H1 (cell line): ENCODE measurements at regions not wholly inside any gene's neighbourhood (a gene's known extent, or its start where the extent isn't known, plus 50 kb on each side); places are given as distances from the start of the nearest gene placed in this dataset.

ENCODE experiments used
- CTCF ChIA-PET: fragments of 300-600 bp; sonication (Branson Sonifier 250); formaldehyde crosslinking; loops from one replicate; lab custom pipeline; 2021; ENCODE audit not compliant: partially characterized antibody; lab: Charles Lee
- POLR2A ChIA-PET: fragments of 300-600 bp; sonication (Branson Sonifier 250); formaldehyde crosslinking; loops from one replicate; lab custom pipeline; 2021; ENCODE audit warnings: inconsistent platforms; ENCODE audit not compliant: partially characterized antibody; lab: Charles Lee
- DNase-seq, 2 experiments: peaks; one replicate each; pipeline versions ENCODE4 v3.0.0 to v3.0.0-alpha.2; 2010 to 2022; ENCODE audit warnings: low spot score in 2 of 2, low read depth in 1 of 2, mixed read lengths in 1 of 2
- FAIRE-seq: peaks from 2 replicates; lab custom pipeline; 2011; peaks lifted over from hg19 to GRCh38; lab: Jason Lieb, UNC
- H2AFZ ChIP-seq: 2 replicates; pipeline ENCODE4 v1.8.1; 2012; ENCODE audit warnings: low read length, inconsistent platforms
- H2AK5ac ChIP-seq: 2 replicates; pipeline ENCODE4 v1.6.1; 2013; ENCODE audit warnings: low read depth, low read length
- H2BK120ac ChIP-seq: replicated peaks from 2 replicates; pipeline ENCODE3; 2013; ENCODE audit warnings: low read depth, low read length, inconsistent platforms
- H2BK12ac ChIP-seq: 2 replicates; pipeline ENCODE4 v1.6.1; 2013; ENCODE audit warnings: low read depth, low read length
- H2BK15ac ChIP-seq: 2 replicates; pipeline ENCODE4 v1.6.1; 2013; ENCODE audit warnings: low read length
- H2BK20ac ChIP-seq: 2 replicates; pipeline ENCODE4 v1.6.1; 2013; ENCODE audit warnings: low read length
- H2BK5ac ChIP-seq: 2 replicates; pipeline ENCODE4 v1.6.1; 2013; ENCODE audit warnings: low read depth, low read length
- H3K14ac ChIP-seq: 2 replicates; pipeline ENCODE4 v1.6.1; 2013; ENCODE audit warnings: inconsistent platforms; ENCODE audit not compliant: insufficient read length
- H3K18ac ChIP-seq: 2 replicates; pipeline ENCODE4 v1.6.1; 2013; ENCODE audit warnings: low read length; ENCODE audit errors: extremely low read depth
- H3K23ac ChIP-seq: 2 replicates; pipeline ENCODE4 v1.6.1; 2013; ENCODE audit warnings: inconsistent platforms; ENCODE audit not compliant: insufficient read length
- H3K23me2 ChIP-seq: 2 replicates; pipeline ENCODE4 v1.6.1; 2013; ENCODE audit warnings: low read depth, low read length
- H3K27ac ChIP-seq: 2 replicates; pipeline ENCODE4 v1.6.1; 2011; ENCODE audit warnings: low read depth, low read length, inconsistent platforms
- H3K27me3 ChIP-seq, 4 experiments: replicated peaks in 1 of 4; 1 replicate in 1 of 4; 2 replicates in 3 of 4; pipeline versions ENCODE4 v1.6.1 to v1.8.1; 2011 to 2013; ENCODE audit warnings: low read length in 3 of 4, mild to moderate bottlenecking in 3 of 4, inconsistent platforms in 2 of 4, mixed read lengths in 2 of 4, moderate library complexity in 1 of 4; ENCODE audit not compliant: control insufficient read depth in 3 of 4, insufficient read depth in 3 of 4; ENCODE audit errors: extremely low read depth in 1 of 4
- H3K36me3 ChIP-seq, 4 experiments: 2 replicates each; pipeline versions ENCODE4 v1.6.1 to v1.8.1; 2011 to 2013; ENCODE audit warnings: mild to moderate bottlenecking in 4 of 4, low read length in 3 of 4, moderate library complexity in 2 of 4, control low read depth in 1 of 4, inconsistent platforms in 1 of 4; ENCODE audit not compliant: insufficient read depth in 4 of 4, control insufficient read depth in 2 of 4
- H3K4ac ChIP-seq: replicated peaks from 2 replicates; pipeline ENCODE3; 2013; ENCODE audit warnings: low read length, low read depth, mixed read lengths, inconsistent platforms; ENCODE audit not compliant: insufficient read length
- H3K4me1 ChIP-seq, 4 experiments: replicated peaks in 1 of 4; 1 replicate in 1 of 4; 2 replicates in 3 of 4; pipeline versions ENCODE4 v1.6.1 to v1.8.1; 2011 to 2013; ENCODE audit warnings: low read length in 3 of 4, inconsistent platforms in 2 of 4, mixed read lengths in 1 of 4; ENCODE audit not compliant: insufficient read depth in 4 of 4, control insufficient read depth in 3 of 4
- H3K4me2 ChIP-seq, 2 experiments: 2 replicates each; pipeline versions ENCODE4 v1.6.1 to v1.8.1; 2011 to 2013; ENCODE audit warnings: low read depth in 2 of 2, low read length in 2 of 2, control low read depth in 1 of 2, inconsistent platforms in 1 of 2, mild to moderate bottlenecking in 1 of 2; ENCODE audit not compliant: insufficient read depth in 1 of 2
- H3K4me3 ChIP-seq, 4 experiments: fragments of 200-600, 300-600 bp in 1 of 4; sonication (generic), shearing (Covaris generic), sonication (Bioruptor Twin) in 1 of 4; 2 replicates each; pipeline versions ENCODE4 v1.5.1 to v1.8.1; 2011 to 2016; ENCODE audit warnings: low read length in 4 of 4, low read depth in 3 of 4, control low read depth in 2 of 4, inconsistent platforms in 2 of 4, mild to moderate bottlenecking in 2 of 4, mixed read lengths in 1 of 4, moderate library complexity in 1 of 4; ENCODE audit not compliant: insufficient read depth in 2 of 4; ENCODE audit errors: extremely low read depth in 1 of 4
- H3K56ac ChIP-seq: replicated peaks from 2 replicates; pipeline ENCODE3; 2013; ENCODE audit warnings: low read depth, mild to moderate bottlenecking, mixed read lengths, low read length, inconsistent platforms; ENCODE audit not compliant: insufficient read length
- H3K79me1 ChIP-seq: 2 replicates; pipeline ENCODE4 v1.6.1; 2013; ENCODE audit warnings: low read depth, low read length, control low read depth
- H3K79me2 ChIP-seq, 2 experiments: 2 replicates each; pipeline versions ENCODE4 v1.6.1 to v1.8.1; 2012 to 2013; ENCODE audit warnings: low read length in 2 of 2, mild to moderate bottlenecking in 2 of 2, inconsistent platforms in 1 of 2; ENCODE audit not compliant: insufficient read depth in 2 of 2, control insufficient read depth in 1 of 2
- H3K9ac ChIP-seq, 4 experiments: replicated peaks in 1 of 4; 1 replicate in 1 of 4; 2 replicates in 3 of 4; pipeline versions ENCODE4 v1.6.1 to v1.8.1; 2011 to 2013; ENCODE audit warnings: low read depth in 3 of 4, low read length in 3 of 4, control low read depth in 2 of 4, mild to moderate bottlenecking in 2 of 4, moderate library complexity in 2 of 4, inconsistent platforms in 1 of 4; ENCODE audit errors: extremely low read depth in 1 of 4
- H3K9me3 ChIP-seq, 2 experiments: 2 replicates each; pipeline versions ENCODE4 v1.6.1 to v1.8.1; 2012 to 2013; ENCODE audit warnings: mild to moderate bottlenecking in 2 of 2, moderate library complexity in 2 of 2, control low read depth in 1 of 2, inconsistent platforms in 1 of 2, low read depth in 1 of 2, low read length in 1 of 2, mixed read lengths in 1 of 2; ENCODE audit not compliant: insufficient read depth in 2 of 2
- H4K20me1 ChIP-seq, 2 experiments: replicated peaks in 1 of 2; 2 replicates each; pipeline versions ENCODE3 to v1.8.1; 2011 to 2013; ENCODE audit warnings: inconsistent platforms in 2 of 2, low read length in 2 of 2, mild to moderate bottlenecking in 1 of 2; ENCODE audit not compliant: insufficient read depth in 2 of 2, control insufficient read depth in 1 of 2
- H4K5ac ChIP-seq: 2 replicates; pipeline ENCODE4 v1.6.1; 2013; ENCODE audit warnings: low read length, low read depth, mixed read lengths, inconsistent platforms; ENCODE audit not compliant: insufficient read length
- H4K8ac ChIP-seq: 2 replicates; pipeline ENCODE4 v1.8.0; 2013; ENCODE audit warnings: mild to moderate bottlenecking, moderate library complexity, low read length, inconsistent platforms; ENCODE audit not compliant: insufficient read depth; ENCODE audit errors: extremely low read depth
- H4K91ac ChIP-seq: replicated peaks from 2 replicates; pipeline ENCODE3; 2013; ENCODE audit warnings: low read length, mixed read lengths, inconsistent platforms; ENCODE audit not compliant: insufficient read length
- BCL11A ChIP-seq, 2 experiments: IDR thresholded peaks; one replicate each; pipeline ENCODE4 v1.6.1; 2011; ENCODE audit warnings: low read depth in 2 of 2, low read length in 2 of 2, mild to moderate bottlenecking in 2 of 2
- CEBPB ChIP-seq: IDR thresholded peaks from 2 replicates; pipeline ENCODE4 v1.6.1; 2012; ENCODE audit warnings: low read depth, low read length
- CHD1 ChIP-seq: IDR thresholded peaks from 2 replicates; pipeline ENCODE4 v1.6.1; 2012; ENCODE audit warnings: low read depth, low read length, improper control_type of control experiment
- CREB1 ChIP-seq: IDR thresholded peaks from 2 replicates; pipeline ENCODE4 v1.6.1; 2012; ENCODE audit warnings: inconsistent platforms
- HDAC6 ChIP-seq: IDR thresholded peaks from one replicate; pipeline ENCODE4 v1.7.1; 2012; ENCODE audit warnings: low read depth, mild to moderate bottlenecking, inconsistent platforms, low read length, moderate library complexity
- KDM4A ChIP-seq: IDR thresholded peaks from one replicate; pipeline ENCODE4 v1.7.1; 2012; ENCODE audit warnings: low read depth, mild to moderate bottlenecking, moderate library complexity, low read length, inconsistent platforms; ENCODE audit not compliant: severe bottlenecking
- KDM5A ChIP-seq: fragments of 200-600 bp; IDR thresholded peaks from 2 replicates; pipeline ENCODE4 v1.7.1; 2012; ENCODE audit warnings: mild to moderate bottlenecking, low read length, inconsistent platforms, mixed read lengths
- POLR2AphosphoS5 ChIP-seq: IDR thresholded peaks from 2 replicates; pipeline ENCODE4 v1.6.1; 2011; ENCODE audit warnings: low read depth, low read length
- RBBP5 ChIP-seq: IDR thresholded peaks from 2 replicates; pipeline ENCODE4 v1.7.1; 2012; ENCODE audit warnings: low read depth, mild to moderate bottlenecking, inconsistent platforms, low read length, moderate library complexity, borderline replicate concordance
- SIRT6 ChIP-seq: IDR thresholded peaks from one replicate; pipeline ENCODE4 v1.7.1; 2012; ENCODE audit warnings: low read length, inconsistent platforms
- SP2 ChIP-seq: IDR thresholded peaks from 2 replicates; pipeline ENCODE4 v1.6.1; 2012; ENCODE audit warnings: mild to moderate bottlenecking, low read length, inconsistent platforms
- TAF7 ChIP-seq: optimal IDR thresholded peaks from 2 replicates; pipeline ENCODE3; 2011; ENCODE audit warnings: low read depth, mild to moderate bottlenecking, inconsistent platforms, low read length, moderate library complexity, borderline replicate concordance
- YY1 ChIP-seq: IDR thresholded peaks from 2 replicates; pipeline ENCODE4 v1.6.1; 2011; ENCODE audit warnings: low read depth, mild to moderate bottlenecking, low read length
- WGBS, 2 experiments: shearing (Covaris generic) in 1 of 2; methylation state at CpG; one replicate each; pipeline versions ENCODE4 v1.1.6 to v1.1.7; 2013 to 2015; ENCODE audit warnings: low lambda C conversion rate in 2 of 2, mixed read lengths in 2 of 2, inconsistent platforms in 1 of 2, low coverage in 1 of 2, missing lambda C conversion rate in 1 of 2; ENCODE audit not compliant: insufficient replicate concordance in 2 of 2, insufficient coverage in 1 of 2, insufficient read length in 1 of 2; ENCODE audit errors: extremely low coverage in 1 of 2, missing lambda C conversion rate in 1 of 2; 5-methylcytosine and 5-hydroxymethylcytosine counted together
- TF ChIP-seq, protein P1 (sequence below): IDR thresholded peaks from 2 replicates; pipeline ENCODE4 v1.6.1; 2012; ENCODE audit warnings: inconsistent platforms

GRCh38 chr4:165610679-165611437 lies 232.1 kb downstream of the CPE start:
- Histone ChIP-seq H3K79me2 (no peaks in the 10 kb centered on the region), H3K56ac (no peak overlapping the region), H3K9me3 (no peaks in the 10 kb centered on the region), H3K14ac (no peak overlapping the region), H3K18ac (no peak overlapping the region), H2BK5ac (no peak overlapping the region), H4K20me1 (no peaks in the 10 kb centered on the region), H2BK120ac (no peak overlapping the region), H3K4me1 (peaks cover 0 to 5% (median 0%) of the 10 kb centered on the region in 4 experiments; a peak in 2 of 7 replicates), H2BK12ac (no peak overlapping the region), H3K23me2 (no peaks in the 10 kb centered on the region), H4K8ac (no peak overlapping the region), H4K91ac (no peak overlapping the region), H2BK20ac (no peak overlapping the region), H3K27me3 (no peaks in the 10 kb centered on the region), H3K23ac (no peak overlapping the region), H3K4me3 (no peak overlapping the region), H4K5ac (no peak overlapping the region), H3K4me2 (no peak overlapping the region), H2AFZ (0 out of 2 replicates have a peak overlapping the region, but pooled peaks have one; percentile 9), H3K79me1 (no peaks in the 10 kb centered on the region), H3K4ac (no peak overlapping the region), H2AK5ac (peak overlapping the region; percentile 19; the same call in 1 of the 2 replicates), H2BK15ac (no peak overlapping the region), H3K36me3 (no peaks in the 10 kb centered on the region), H3K9ac (no peak overlapping the region), H3K27ac (no peak overlapping the region)
- DNase-seq (no peak), FAIRE-seq (no peak)
- ChIA-PET POLR2A (interaction anchor here (0.9 kb wide), 1 partner anchor 9 kb away, joined by 3 read pairs; no protein-coding TSS in a partner anchor), CTCF (no interaction called here)
- WGBS, 2 experiments, result 80% methylated on average over 6 of the region's 6 CpGs; no CpG with 5 or more reads in 1 of the 2 experiments
- TF ChIP-seq, protein P1, sequence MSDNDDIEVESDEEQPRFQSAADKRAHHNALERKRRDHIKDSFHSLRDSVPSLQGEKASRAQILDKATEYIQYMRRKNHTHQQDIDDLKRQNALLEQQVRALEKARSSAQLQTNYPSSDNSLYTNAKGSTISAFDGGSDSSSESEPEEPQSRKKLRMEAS, result no peak
- no peak for TF ChIP-seq CREB1
- no peak for TF ChIP-seq POLR2AphosphoS5
- no peak for TF ChIP-seq KDM5A
- TF ChIP-seq KDM4A, result no peak
- no peak for TF ChIP-seq YY1
- TF ChIP-seq TAF7, result no peak
- no peak for TF ChIP-seq SP2
- TF ChIP-seq BCL11A (IDR thresholded peaks at IDR 0.05; ENCODE audit: low read depth in 2 of 2, low read length in 2 of 2), result no peak
- TF ChIP-seq RBBP5, result no peak
- TF ChIP-seq SIRT6, result no peak
- TF ChIP-seq CHD1, result no peak
- no peak for TF ChIP-seq CEBPB
- TF ChIP-seq HDAC6, result no peak
